ENCODE measurements at regions not wholly inside any gene's neighbourhood (a gene's known extent, or its start where the extent isn't known, plus 50 kb on each side); places are given as distances from the start of the nearest gene placed in this dataset.

DNA sequence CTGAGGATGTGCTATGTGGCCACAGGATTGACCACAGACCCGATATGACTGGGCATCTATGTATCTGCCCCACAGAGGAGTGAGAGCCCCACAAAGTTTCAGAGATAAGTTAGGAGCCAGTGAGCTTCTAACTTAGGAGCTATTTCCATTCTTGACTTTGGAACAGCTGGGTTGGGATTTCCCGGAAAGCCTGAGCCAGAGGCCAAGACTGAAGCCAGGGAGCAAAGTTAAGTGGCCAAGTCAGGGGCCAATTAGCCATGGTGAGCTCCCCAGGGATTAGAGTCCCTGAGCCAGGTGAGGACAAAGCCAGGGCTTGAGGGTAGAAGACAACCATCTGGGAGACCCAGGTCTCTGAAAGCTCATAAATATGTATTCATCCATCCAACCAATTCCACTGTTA is 143.6 kb downstream of the MAFB start:
- H3K4me3 ChIP-seq (replicated peaks; ENCODE audit: insufficient read depth, low read length): no peak overlapping the region
- H3K27me3 ChIP-seq (ENCODE audit: insufficient read depth, poor library complexity, severe bottlenecking): no peaks in the 10 kb centered on the region
- H3K27ac ChIP-seq (replicated peaks): no peak overlapping the region
- TF ChIP-seq GABPA (IDR thresholded peaks at IDR 0.05; ENCODE audit: low read depth): no peak
- no peak for TF ChIP-seq SPI1 (IDR thresholded peaks at IDR 0.05; ENCODE audit: borderline replicate concordance, low read depth)
- TF ChIP-seq, protein P1, sequence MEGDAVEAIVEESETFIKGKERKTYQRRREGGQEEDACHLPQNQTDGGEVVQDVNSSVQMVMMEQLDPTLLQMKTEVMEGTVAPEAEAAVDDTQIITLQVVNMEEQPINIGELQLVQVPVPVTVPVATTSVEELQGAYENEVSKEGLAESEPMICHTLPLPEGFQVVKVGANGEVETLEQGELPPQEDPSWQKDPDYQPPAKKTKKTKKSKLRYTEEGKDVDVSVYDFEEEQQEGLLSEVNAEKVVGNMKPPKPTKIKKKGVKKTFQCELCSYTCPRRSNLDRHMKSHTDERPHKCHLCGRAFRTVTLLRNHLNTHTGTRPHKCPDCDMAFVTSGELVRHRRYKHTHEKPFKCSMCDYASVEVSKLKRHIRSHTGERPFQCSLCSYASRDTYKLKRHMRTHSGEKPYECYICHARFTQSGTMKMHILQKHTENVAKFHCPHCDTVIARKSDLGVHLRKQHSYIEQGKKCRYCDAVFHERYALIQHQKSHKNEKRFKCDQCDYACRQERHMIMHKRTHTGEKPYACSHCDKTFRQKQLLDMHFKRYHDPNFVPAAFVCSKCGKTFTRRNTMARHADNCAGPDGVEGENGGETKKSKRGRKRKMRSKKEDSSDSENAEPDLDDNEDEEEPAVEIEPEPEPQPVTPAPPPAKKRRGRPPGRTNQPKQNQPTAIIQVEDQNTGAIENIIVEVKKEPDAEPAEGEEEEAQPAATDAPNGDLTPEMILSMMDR (IDR thresholded peaks at IDR 0.05; ENCODE audit: insufficient read depth, low read length): no peak
- TF ChIP-seq POLR2AphosphoS5 (IDR thresholded peaks at IDR 0.05; ENCODE audit: low read depth): no peak
- no peak for TF ChIP-seq REST (IDR thresholded peaks at IDR 0.05; ENCODE audit: insufficient replicate concordance, low read depth)
- DNase-seq (ENCODE audit: low read depth in 1 of 2, low spot score in 1 of 2): no peak

DNA sequence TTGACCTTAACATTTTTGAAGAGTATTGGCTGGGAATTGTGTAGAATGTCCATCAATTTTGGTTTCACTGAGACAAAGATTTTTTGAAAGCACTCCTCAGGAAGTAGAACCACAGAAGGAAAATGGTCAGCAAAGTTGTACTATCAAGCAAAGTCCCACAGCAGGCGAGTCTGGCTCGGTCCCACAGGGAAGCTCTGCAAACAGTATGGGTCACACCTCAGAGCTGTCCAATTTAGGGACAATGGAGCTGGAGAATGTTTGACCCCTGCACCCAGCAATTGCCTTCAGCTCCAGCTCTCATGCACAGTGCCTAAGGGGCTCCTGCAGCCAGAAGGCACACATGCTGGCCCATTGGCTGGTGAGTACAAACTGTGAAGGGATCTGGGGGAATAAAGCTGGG is 147.0 kb downstream of the MAFB start:
- TF ChIP-seq REST (IDR thresholded peaks at IDR 0.05; ENCODE audit: insufficient replicate concordance, low read depth): no peak
- TF ChIP-seq, protein P1 (IDR thresholded peaks at IDR 0.05; ENCODE audit: insufficient read depth, low read length): no peak
- no peak for TF ChIP-seq SPI1 (IDR thresholded peaks at IDR 0.05; ENCODE audit: borderline replicate concordance, low read depth)
- no peak for TF ChIP-seq POLR2AphosphoS5 (IDR thresholded peaks at IDR 0.05; ENCODE audit: low read depth)
- TF ChIP-seq GABPA (IDR thresholded peaks at IDR 0.05; ENCODE audit: low read depth): no peak
- no peak for DNase-seq (ENCODE audit: low read depth in 1 of 2, low spot score in 1 of 2)
- Histone ChIP-seq H3K27me3 (ENCODE audit: insufficient read depth, poor library complexity, severe bottlenecking) (no peaks in the 10 kb centered on the region), H3K27ac (replicated peaks) (no peak overlapping the region), H3K4me3 (replicated peaks; ENCODE audit: insufficient read depth, low read length) (no peak overlapping the region)

- no peak overlapping the region for H3K4me3 ChIP-seq (replicated peaks; ENCODE audit: insufficient read depth, low read length)
- H3K27ac ChIP-seq (replicated peaks): no peak overlapping the region
- TF ChIP-seq REST (IDR thresholded peaks at IDR 0.05; ENCODE audit: insufficient replicate concordance, low read depth) (no peak), POLR2AphosphoS5 (IDR thresholded peaks at IDR 0.05; ENCODE audit: low read depth) (no peak), SPI1 (IDR thresholded peaks at IDR 0.05; ENCODE audit: borderline replicate concordance, low read depth) (no peak), GABPA (IDR thresholded peaks at IDR 0.05; ENCODE audit: low read depth) (no peak)
- TF ChIP-seq, protein P1 (IDR thresholded peaks at IDR 0.05; ENCODE audit: insufficient read depth, low read length): no peak
- DNase-seq (ENCODE audit: low read depth in 1 of 2, low spot score in 1 of 2): no peak
- no peaks in the 10 kb centered on the region for H3K27me3 ChIP-seq (ENCODE audit: insufficient read depth, poor library complexity, severe bottlenecking)
Observed at GRCh38 chr20:40540166-40540565, 148.9 kb downstream of the MAFB start.
